K562 (cell line): ENCODE measurements at regions not wholly inside any gene's neighbourhood (a gene's known extent, or its start where the extent isn't known, plus 50 kb on each side); places are given as distances from the start of the nearest gene placed in this dataset.

Experiments
- ATAC-seq: fragments of 200-7000 bp; cut with Tn5 transposase; 3 replicates; pipeline ENCODE4 v1.9.1; 2020; ENCODE audit warnings: moderate library complexity
- BruUV-seq: library from RNA; stranded (reverse); fragments of 400-500 nt; replicated peaks from 2 replicates; lab custom pipeline; 2021; lab: Mats Ljungman, UMichigan
- CTCF ChIA-PET: fragments of 300-600 bp; formaldehyde crosslinking; extraction: SDS; loops from one replicate; lab custom pipeline; 2021; ENCODE audit warnings: low intra/inter-chr PET ratio; lab: Yijun Ruan, JAX
- POLR2A ChIA-PET: fragments of 300-600, 350-650 bp; sonication (Branson Sonifier 250); formaldehyde crosslinking; extraction: SDS; loops from one replicate; lab custom pipeline; 2021; ENCODE audit warnings: antibody characterized with exemption, inconsistent platforms; lab: Yijun Ruan, JAX
- DNase-seq, 4 experiments: peaks; one replicate each; pipeline versions ENCODE4 v3.0.0 to v3.0.0-alpha.2; 2011 to 2018; ENCODE audit warnings: low spot score in 3 of 4, mixed read lengths in 3 of 4; ENCODE audit errors: extremely low read depth in 1 of 4
- FAIRE-seq: peaks from 2 replicates; lab custom pipeline; 2011; peaks lifted over from hg19 to GRCh38; lab: Jason Lieb, UNC
- H2AFZ ChIP-seq: 2 replicates; pipeline ENCODE4 v1.6.0; 2011; ENCODE audit warnings: low read depth, low read length, control low read depth, inconsistent platforms
- H3K27ac ChIP-seq: fragments of 200-600 bp; 3 replicates; pipeline ENCODE4 v1.8.0; 2011; ENCODE audit warnings: low read depth, mild to moderate bottlenecking, control low read depth, inconsistent platforms, low read length, moderate library complexity, mixed read lengths; ENCODE audit errors: extremely low read depth
- H3K27me3 ChIP-seq, 2 experiments: fragments of 300-600 bp in 1 of 2; 2 replicates in 1 of 2; 3 replicates in 1 of 2; pipeline versions ENCODE4 v1.6.0 to v1.8.0; 2011; ENCODE audit warnings: inconsistent platforms in 2 of 2, low read length in 2 of 2, mild to moderate bottlenecking in 1 of 2, mixed read lengths in 1 of 2, moderate library complexity in 1 of 2; ENCODE audit not compliant: control insufficient read depth in 2 of 2, insufficient read depth in 2 of 2
- H3K36me3 ChIP-seq: fragments of 300-600 bp; 3 replicates; pipeline ENCODE4 v1.8.0; 2011; ENCODE audit warnings: mild to moderate bottlenecking, low read length, inconsistent platforms; ENCODE audit not compliant: control insufficient read depth, insufficient read depth
- H3K4me1 ChIP-seq, 2 experiments: fragments of 200-600 bp in 1 of 2; replicated peaks in 1 of 2; 2 replicates in 1 of 2; 3 replicates in 1 of 2; pipeline versions ENCODE4 v1.5.1 to v1.8.0; 2011; ENCODE audit warnings: inconsistent platforms in 2 of 2, low read length in 2 of 2, mild to moderate bottlenecking in 1 of 2, mixed read lengths in 1 of 2, moderate library complexity in 1 of 2; ENCODE audit not compliant: control insufficient read depth in 2 of 2, insufficient read depth in 2 of 2
- H3K4me2 ChIP-seq: 2 replicates; pipeline ENCODE4 v1.6.1; 2011; ENCODE audit warnings: low read length, control low read depth, inconsistent platforms, mixed read lengths; ENCODE audit not compliant: insufficient read depth
- H3K4me3 ChIP-seq: fragments of 200-600 bp; sonication (generic), shearing (Covaris generic); 2 replicates; pipeline ENCODE4 v1.5.1; 2016; ENCODE audit warnings: control low read depth, inconsistent platforms
- H3K79me2 ChIP-seq: fragments of 200-600 bp; 3 replicates; pipeline ENCODE4 v1.8.0; 2011; ENCODE audit warnings: low read length, inconsistent platforms; ENCODE audit not compliant: control insufficient read depth, insufficient read depth
- H3K9ac ChIP-seq, 2 experiments: 2 replicates each; pipeline versions ENCODE4 v1.6.0 to v1.6.1; 2011; ENCODE audit warnings: low read depth in 2 of 2, low read length in 2 of 2, control low read depth in 1 of 2, inconsistent platforms in 1 of 2, mild to moderate bottlenecking in 1 of 2, mixed read lengths in 1 of 2; ENCODE audit not compliant: insufficient read depth in 1 of 2
- H3K9me1 ChIP-seq: one replicate; pipeline ENCODE4 v1.6.0; 2011; ENCODE audit warnings: inconsistent platforms, mild to moderate bottlenecking, low read length, moderate library complexity; ENCODE audit not compliant: control insufficient read depth, insufficient read depth
- H3K9me3 ChIP-seq: replicated peaks from 2 replicates; pipeline ENCODE4 v1.5.1; 2011; ENCODE audit warnings: low read depth, low read length, inconsistent platforms; ENCODE audit not compliant: control insufficient read depth, insufficient read depth
- H4K20me1 ChIP-seq: replicated peaks from 2 replicates; pipeline ENCODE4 v1.6.1; 2011; ENCODE audit warnings: low read length, inconsistent platforms, mixed read lengths; ENCODE audit not compliant: control insufficient read depth, insufficient read depth
- EWSR1 ChIP-seq: fragments of 450-650 bp; IDR thresholded peaks from 2 replicates; pipeline ENCODE4 v1.6.1; 2018; ENCODE audit warnings: borderline replicate concordance, mild to moderate bottlenecking, low read depth, moderate library complexity; ENCODE audit not compliant: partially characterized antibody
- EZH2 ChIP-seq: IDR thresholded peaks from 2 replicates; pipeline ENCODE4 v1.6.1; 2012; ENCODE audit warnings: low read depth, mild to moderate bottlenecking, inconsistent platforms, low read length, borderline replicate concordance
- NFIC ChIP-seq: fragments of 450-650 bp; IDR thresholded peaks from 2 replicates; pipeline ENCODE4 v1.6.1; 2017; ENCODE audit warnings: mild to moderate bottlenecking, inconsistent platforms
- POLR2AphosphoS5 ChIP-seq: IDR thresholded peaks from 2 replicates; pipeline ENCODE4 v1.6.1; 2011; ENCODE audit warnings: mild to moderate bottlenecking, low read depth, low read length, moderate library complexity; ENCODE audit not compliant: control insufficient read depth, insufficient read depth
- SNRNP70 ChIP-seq: fragments of 200-400 bp; formaldehyde crosslinking; optimal IDR thresholded peaks from 2 replicates; pipeline ENCODE3; 2017; ENCODE audit warnings: low read depth, low read length
- ZKSCAN3 ChIP-seq: fragments of 250-450 bp; sonication (Bioruptor Pico); IDR thresholded peaks from 2 replicates; pipeline ENCODE4 v1.4.0; 2020
- ZNF224 ChIP-seq: sonication (generic); formaldehyde crosslinking; IDR thresholded peaks from 2 replicates; pipeline ENCODE4 v1.8.0; 2022; ENCODE audit warnings: mild to moderate bottlenecking, missing genetic modification reagents
- ZNF24 ChIP-seq: fragments of 450-650 bp; IDR thresholded peaks from 2 replicates; pipeline ENCODE4 v1.6.1; 2016
- WGBS: fragments of 100-300 bp; shearing (Covaris generic); methylation state at CpG from one replicate; pipeline ENCODE4 v1.1.6; 2016; ENCODE audit warnings: low coverage, mixed read lengths; ENCODE audit not compliant: insufficient coverage; ENCODE audit errors: missing lambda C conversion rate; 5-methylcytosine and 5-hydroxymethylcytosine counted together
- in situ Hi-C: fragments of 300-500 bp; cut with MboI; formaldehyde crosslinking; loops from 4 replicates; pipeline ENCODE4 v1.15.0; 2018; ENCODE audit warnings: inconsistent platforms, mixed read lengths
- intact Hi-C: fragments of 100-400 bp; cut with micrococcal nuclease; formaldehyde crosslinking; loops from 2 replicates; pipeline ENCODE4 v1.14.2; 2022
- TF ChIP-seq, protein P1 (sequence below), 2 experiments: fragments of 250-450 bp in 1 of 2; fragments of 450-650 bp in 1 of 2; sonication (Bioruptor Pico) in 1 of 2; IDR thresholded peaks; 2 replicates each; pipeline versions ENCODE4 v1.6.1 to v1.8.0; 2016 to 2021; ENCODE audit warnings: mild to moderate bottlenecking in 2 of 2, moderate library complexity in 2 of 2, missing compliant biosample characterization in 1 of 2, missing genetic modification characterization in 1 of 2

DNA sequence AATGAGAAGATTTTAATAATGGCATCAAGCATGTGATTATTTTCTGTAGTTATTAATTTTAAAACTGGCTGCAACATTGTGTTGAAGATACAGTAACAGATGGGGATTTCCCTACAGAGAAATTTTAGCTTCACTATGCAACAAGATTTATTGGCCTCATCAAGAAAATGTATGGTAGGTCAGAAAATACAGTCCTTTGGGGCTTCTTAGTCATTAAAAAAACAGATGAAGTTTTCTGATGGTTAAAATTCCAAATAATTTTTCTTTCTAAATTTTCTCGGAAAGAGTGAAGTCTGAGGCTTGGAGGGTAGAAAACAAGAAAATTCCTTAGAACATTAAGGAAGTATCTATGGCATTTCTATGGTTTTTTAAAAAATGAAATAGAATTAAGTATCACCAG lies 1790.8 kb upstream of the PCDH20 start:
- H3K36me3 ChIP-seq: no peaks in the 10 kb centered on the region
- no peaks in the 10 kb centered on the region for H3K4me1 ChIP-seq
- no peak for ATAC-seq
- no peak overlapping the region for H3K9ac ChIP-seq
- H3K27ac ChIP-seq: no peak overlapping the region
- no peaks in the 10 kb centered on the region for H4K20me1 ChIP-seq
- FAIRE-seq: no peak
- CTCF ChIA-PET: no interaction called here
- no peak for DNase-seq
- no peaks in the 10 kb centered on the region for H3K9me1 ChIP-seq
- H3K4me2 ChIP-seq: no peak overlapping the region
- no peaks in the 10 kb centered on the region for H3K27me3 ChIP-seq
- no peaks in the 10 kb centered on the region for H3K79me2 ChIP-seq
- intact Hi-C loops: no loop called here
- no peak overlapping the region for H2AFZ ChIP-seq
- in situ Hi-C loops: no loop called here
- H3K4me3 ChIP-seq: no peak overlapping the region
- WGBS: 0% methylated on average over 1 of the region's 1 CpG
- H3K9me3 ChIP-seq: no peaks in the 10 kb centered on the region
- TF ChIP-seq POLR2AphosphoS5: no peak
- no peak for TF ChIP-seq SNRNP70
- TF ChIP-seq NFIC: no peak
- no peak for TF ChIP-seq ZNF24
- TF ChIP-seq, protein P1, sequence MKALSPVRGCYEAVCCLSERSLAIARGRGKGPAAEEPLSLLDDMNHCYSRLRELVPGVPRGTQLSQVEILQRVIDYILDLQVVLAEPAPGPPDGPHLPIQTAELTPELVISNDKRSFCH (CRISPR knock-in tag; IDR thresholded peaks at IDR 0.05): no peak
- TF ChIP-seq, protein P1 (tag; IDR thresholded peaks at IDR 0.05): no peak
- no peak for TF ChIP-seq ZNF224 (CRISPR knock-in tag)
- TF ChIP-seq ZKSCAN3 (CRISPR knock-in tag): no peak
- no peak for TF ChIP-seq EZH2
- no peak for TF ChIP-seq EWSR1
- TF ChIP-seq, all 486 proteins: peak for 0
- POLR2A ChIA-PET: no interaction called here
- no TSS peak for BruUV-seq
